ENCODE measurements at regions not wholly inside any gene's neighbourhood (a gene's known extent, or its start where the extent isn't known, plus 50 kb on each side); places are given as distances from the start of the nearest gene placed in this dataset.

GRCh38 chr20:24738981-24739633 lies 210.0 kb upstream of the CST7 start:
- DNase-seq: peak in 1 of 5 donors; percentile 14

- no peak for DNase-seq
Observed at GRCh38 chr20:24739746-24740145, 209.3 kb upstream of the CST7 start.

- no peak for DNase-seq
Observed at GRCh38 chr20:24741493-24742072, 207.5 kb upstream of the CST7 start.

- no peak for DNase-seq
Observed at GRCh38 chr20:24742436-24742835, 206.6 kb upstream of the CST7 start.

- no peak for DNase-seq
Observed at GRCh38 chr20:24742989-24743388, 206.1 kb upstream of the CST7 start.

- no peak for DNase-seq
Observed at GRCh38 chr20:24743641-24744040, 205.4 kb upstream of the CST7 start.

- no peak for DNase-seq
Observed at GRCh38 chr20:24744747-24745146, 204.3 kb upstream of the CST7 start.

GRCh38 chr20:24745206-24745605 lies 203.9 kb upstream of the CST7 start:
- no peak for DNase-seq

GRCh38 chr20:24745617-24746350 lies 203.3 kb upstream of the CST7 start:
- DNase-seq: no peak

GRCh38 chr20:24746351-24746685 lies 202.8 kb upstream of the CST7 start:
- DNase-seq: no peak

- no peak for DNase-seq
Observed at GRCh38 chr20:24747010-24747712, 201.9 kb upstream of the CST7 start.

- no peak for DNase-seq
Observed at GRCh38 chr20:24747881-24748595, 201.0 kb upstream of the CST7 start.

GRCh38 chr20:24751551-24751950 lies 197.5 kb upstream of the CST7 start:
- no peak for DNase-seq

GRCh38 chr20:24752612-24753011 lies 196.5 kb upstream of the CST7 start:
- no peak for DNase-seq

- no peak for DNase-seq
Observed at GRCh38 chr20:24753130-24753529, 195.9 kb upstream of the CST7 start.

GRCh38 chr20:24754691-24755090 lies 194.4 kb upstream of the CST7 start:
- DNase-seq: no peak

- no peak for DNase-seq
Observed at GRCh38 chr20:24755411-24755922, 193.6 kb upstream of the CST7 start.

- DNase-seq: no peak
Observed at GRCh38 chr20:24756292-24757025, 192.6 kb upstream of the CST7 start.

- DNase-seq: no peak
Observed at GRCh38 chr20:24761220-24762065, 187.6 kb upstream of the CST7 start.

GRCh38 chr20:24762371-24762770 lies 186.7 kb upstream of the CST7 start:
- no peak for DNase-seq

- DNase-seq: no peak
Observed at GRCh38 chr20:24762791-24763350, 186.2 kb upstream of the CST7 start.
